Amniotic epithelial cell (primary cell): ENCODE measurements at regions not wholly inside any gene's neighbourhood (a gene's known extent, or its start where the extent isn't known, plus 50 kb on each side); places are given as distances from the start of the nearest gene placed in this dataset.
"Not testable (repeated sequence)": the region's sequence is repeated elsewhere in the genome, so short reads cannot be mapped to it uniquely, and the experiment has no call there.

Experiments used
- DNase-seq: peaks from one replicate; pipeline ENCODE4 v3.0.0-alpha.2; 2010; ENCODE audit warnings: low read depth

- DNase-seq: no peak
These were observed 68.0 kb upstream of the INSIG1 start for GRCh38 chr7:155229548-155230168.

GRCh38 chr7:155230169-155230593 lies 67.5 kb upstream of the INSIG1 start:
- peak; percentile 82 for DNase-seq

- DNase-seq: no peak
These were observed 66.4 kb upstream of the INSIG1 start for GRCh38 chr7:155231241-155231800.

- no peak for DNase-seq
These were observed 65.7 kb upstream of the INSIG1 start for GRCh38 chr7:155231941-155232340.

- no peak for DNase-seq
These were observed 64.8 kb upstream of the INSIG1 start for GRCh38 chr7:155232911-155233310.

GRCh38 chr7:155233311-155234157 lies 64.1 kb upstream of the INSIG1 start:
- no peak for DNase-seq

- no peak for DNase-seq
These were observed 63.6 kb upstream of the INSIG1 start for GRCh38 chr7:155234158-155234492.

- no peak for DNase-seq
These were observed 62.5 kb upstream of the INSIG1 start for GRCh38 chr7:155234950-155235789.

- no peak for DNase-seq
These were observed 61.3 kb upstream of the INSIG1 start for GRCh38 chr7:155236386-155236785.

- no peak for DNase-seq
These were observed 60.4 kb upstream of the INSIG1 start for GRCh38 chr7:155237297-155237696.

GRCh38 chr7:155237730-155238129 lies 59.9 kb upstream of the INSIG1 start:
- no peak for DNase-seq

GRCh38 chr7:155239431-155240087 lies 58.1 kb upstream of the INSIG1 start:
- DNase-seq: not testable (repeated sequence)

- no peak for DNase-seq
These were observed 53.0 kb upstream of the INSIG1 start for GRCh38 chr7:155244675-155245074.

- DNase-seq: no peak
These were observed 50.0 kb upstream of the INSIG1 start for GRCh38 chr7:155247479-155248365.
